Brain microvascular endothelial cell (primary cell): ENCODE measurements at regions not wholly inside any gene's neighbourhood (a gene's known extent, or its start where the extent isn't known, plus 50 kb on each side); places are given as distances from the start of the nearest gene placed in this dataset.

Experiments used
- DNase-seq: peaks from one replicate; pipeline ENCODE4 v3.0.0-alpha.2; 2020
- H3K27ac ChIP-seq: fragments of 250-450 bp; sonication (Bioruptor Pico); 2 replicates; pipeline ENCODE4 v1.5.1; 2020; ENCODE audit warnings: mild to moderate bottlenecking, moderate library complexity
- H3K27me3 ChIP-seq: fragments of 250-450 bp; sonication (Bioruptor Pico); replicated peaks from 2 replicates; pipeline ENCODE4 v1.5.1; 2020; ENCODE audit warnings: mild to moderate bottlenecking
- H3K36me3 ChIP-seq: fragments of 250-450 bp; sonication (Bioruptor Pico); replicated peaks from 2 replicates; pipeline ENCODE4 v1.5.1; 2020; ENCODE audit warnings: mild to moderate bottlenecking
- H3K4me3 ChIP-seq: 2 replicates; pipeline ENCODE4 v1.5.1; 2011; ENCODE audit warnings: low read depth, mild to moderate bottlenecking, control low read depth, low read length, moderate library complexity
- CTCF ChIP-seq: IDR thresholded peaks from 2 replicates; pipeline ENCODE4 v1.5.1; 2011; ENCODE audit warnings: low read depth, mild to moderate bottlenecking, moderate library complexity, low read length, control low read depth, inconsistent platforms; ENCODE audit errors: missing control alignments
- in situ Hi-C: cut with HindIII; loops from 2 replicates; pipeline ENCODE4 v1.10.0; 2017; ENCODE audit warnings: low sequenced_read_pairs, low pct_ligation_motif_present

- H3K36me3 ChIP-seq = no peaks in the 10 kb centered on the region
- H3K4me3 ChIP-seq = no peak overlapping the region
- no peaks in the 10 kb centered on the region for H3K27me3 ChIP-seq
- no peak for DNase-seq
- H3K27ac ChIP-seq = peak overlapping the region; percentile 97
- in situ Hi-C loops = no loop called here
- TF ChIP-seq CTCF = no peak
These were observed 70.6 kb downstream of the MRPL14 start for GRCh38 chr6:44056392-44057237.

GRCh38 chr6:44054721-44055559 lies 72.3 kb downstream of the MRPL14 start:
- peak; percentile 24 for TF ChIP-seq CTCF
- H3K36me3 ChIP-seq = no peaks in the 10 kb centered on the region
- in situ Hi-C loops = no loop called here
- H3K27me3 ChIP-seq = no peaks in the 10 kb centered on the region
- H3K4me3 ChIP-seq = no peak overlapping the region
- DNase-seq = no peak
- H3K27ac ChIP-seq = peak overlapping the region; percentile 61

- TF ChIP-seq CTCF = no peak
- H3K4me3 ChIP-seq = no peak overlapping the region
- H3K36me3 ChIP-seq = no peaks in the 10 kb centered on the region
- peak; percentile 66 for DNase-seq
- in situ Hi-C loops = no loop called here
- peak overlapping the region; percentile 61 for H3K27ac ChIP-seq
- no peaks in the 10 kb centered on the region for H3K27me3 ChIP-seq
These were observed 73.3 kb downstream of the MRPL14 start for GRCh38 chr6:44053760-44054556.

- no peak for TF ChIP-seq CTCF
- DNase-seq = no peak
- Histone ChIP-seq H3K36me3 (no peaks in the 10 kb centered on the region), H3K4me3 (no peak overlapping the region), H3K27me3 (no peaks in the 10 kb centered on the region), H3K27ac (peak overlapping the region; percentile 61)
- in situ Hi-C loops = no loop called here
These were observed 74.0 kb downstream of the MRPL14 start for GRCh38 chr6:44053106-44053756.

GRCh38 chr6:44052419-44053023 lies 74.7 kb downstream of the MRPL14 start:
- H3K27ac ChIP-seq = peak overlapping the region; percentile 41
- H3K27me3 ChIP-seq = no peaks in the 10 kb centered on the region
- TF ChIP-seq CTCF = no peak
- H3K4me3 ChIP-seq = no peak overlapping the region
- no peaks in the 10 kb centered on the region for H3K36me3 ChIP-seq
- in situ Hi-C loops = no loop called here
- DNase-seq = peak; percentile 75
